IMR-90 (cell line): ENCODE measurements at regions not wholly inside any gene's neighbourhood (a gene's known extent, or its start where the extent isn't known, plus 50 kb on each side); places are given as distances from the start of the nearest gene placed in this dataset.
"Not testable (repeated sequence)": the region's sequence is repeated elsewhere in the genome, so short reads cannot be mapped to it uniquely, and the experiment has no call there.

ENCODE experiments used
- ATAC-seq: fragments of 200-7000 bp; cut with Tn5 transposase; 2 replicates; pipeline ENCODE4 v1.9.1; 2020; ENCODE audit warnings: low read depth, mild to moderate bottlenecking, moderate library complexity
- BruUV-seq: library from RNA; stranded (reverse); fragments of 400-500 nt; replicated peaks from 2 replicates; lab custom pipeline; 2021; lab: Mats Ljungman, UMichigan
- CTCF ChIA-PET: fragments of 300-600 bp; formaldehyde crosslinking; extraction: SDS; loops from one replicate; lab custom pipeline; 2021; ENCODE audit warnings: antibody characterized with exemption; lab: Yijun Ruan, JAX
- POLR2A ChIA-PET: fragments of 300-600 bp; sonication (Branson Sonifier 250); formaldehyde crosslinking; loops from one replicate; lab custom pipeline; 2022; ENCODE audit warnings: antibody characterized with exemption; ENCODE audit not compliant: unreplicated experiment; lab: Charles Lee
- DNase-seq: peaks from one replicate; pipeline ENCODE4 v3.0.0; 2013
- H2AFZ ChIP-seq: replicated peaks from 2 replicates; pipeline ENCODE3; 2013; ENCODE audit warnings: low read length, mild to moderate bottlenecking; ENCODE audit not compliant: poor library complexity
- H2AK5ac ChIP-seq: 2 replicates; pipeline ENCODE4 v1.6.1; 2013; ENCODE audit warnings: low read depth, low read length, inconsistent platforms
- H2AK9ac ChIP-seq: replicated peaks from 2 replicates; pipeline ENCODE3; 2013; ENCODE audit warnings: mild to moderate bottlenecking, low read depth, low read length, moderate library complexity; ENCODE audit not compliant: poor library complexity
- H2BK120ac ChIP-seq: 2 replicates; pipeline ENCODE4 v1.6.1; 2013; ENCODE audit warnings: low read depth, low read length, inconsistent platforms
- H2BK15ac ChIP-seq: 3 replicates; pipeline ENCODE4 v1.6.1; 2013; ENCODE audit warnings: low read depth, low read length, inconsistent platforms
- H2BK20ac ChIP-seq: 2 replicates; pipeline ENCODE4 v1.6.1; 2013; ENCODE audit warnings: low read depth, mild to moderate bottlenecking, inconsistent platforms, low read length, moderate library complexity
- H2BK5ac ChIP-seq: 2 replicates; pipeline ENCODE4 v1.6.1; 2013; ENCODE audit warnings: mild to moderate bottlenecking, low read depth, low read length, inconsistent platforms; ENCODE audit not compliant: poor library complexity, severe bottlenecking
- H3K14ac ChIP-seq: replicated peaks from 2 replicates; pipeline ENCODE4 v1.6.1; 2013; ENCODE audit warnings: low read depth, low read length, inconsistent platforms
- H3K18ac ChIP-seq: 2 replicates; pipeline ENCODE4 v1.6.1; 2013; ENCODE audit warnings: low read depth, low read length, control low read depth
- H3K23ac ChIP-seq: 2 replicates; pipeline ENCODE4 v1.6.1; 2013; ENCODE audit warnings: low read depth, low read length, inconsistent platforms
- H3K27ac ChIP-seq: 2 replicates; pipeline ENCODE4 v1.5.1; 2013; ENCODE audit warnings: mild to moderate bottlenecking, control low read depth, low read length; ENCODE audit not compliant: insufficient read depth
- H3K27me3 ChIP-seq: 2 replicates; pipeline ENCODE4 v1.6.1; 2013; ENCODE audit warnings: low read length; ENCODE audit not compliant: control insufficient read depth, insufficient read depth
- H3K36me3 ChIP-seq: 2 replicates; pipeline ENCODE4 v1.6.1; 2013; ENCODE audit warnings: low read length, mixed read lengths; ENCODE audit not compliant: control insufficient read depth, insufficient read depth
- H3K4ac ChIP-seq: 2 replicates; pipeline ENCODE4 v1.6.1; 2013; ENCODE audit warnings: low read depth, low read length, inconsistent platforms
- H3K4me1 ChIP-seq: 2 replicates; pipeline ENCODE4 v1.6.1; 2013; ENCODE audit warnings: low read length, mixed read lengths; ENCODE audit not compliant: control insufficient read depth, insufficient read depth
- H3K4me2 ChIP-seq: 2 replicates; pipeline ENCODE4 v1.6.1; 2013; ENCODE audit warnings: low read depth, mild to moderate bottlenecking, control low read depth, low read length, moderate library complexity
- H3K4me3 ChIP-seq: 2 replicates; pipeline ENCODE4 v1.5.1; 2013; ENCODE audit warnings: low read depth, mild to moderate bottlenecking, control low read depth, low read length, moderate library complexity; ENCODE audit not compliant: insufficient read depth
- H3K56ac ChIP-seq: 2 replicates; pipeline ENCODE4 v1.6.1; 2013; ENCODE audit warnings: low read length, inconsistent platforms; ENCODE audit not compliant: insufficient read depth; ENCODE audit errors: extremely low read depth
- H3K79me1 ChIP-seq, 2 experiments: 2 replicates each; pipeline ENCODE4 v1.6.1; 2013; ENCODE audit warnings: low read length in 2 of 2, inconsistent platforms in 1 of 2, low read depth in 1 of 2
- H3K9ac ChIP-seq: 2 replicates; pipeline ENCODE4 v1.6.1; 2013; ENCODE audit warnings: low read depth, low read length, control low read depth
- H3K9me1 ChIP-seq: 2 replicates; pipeline ENCODE4 v1.6.1; 2013; ENCODE audit warnings: low read length, inconsistent platforms; ENCODE audit not compliant: insufficient read depth
- H3K9me3 ChIP-seq: 2 replicates; pipeline ENCODE4 v1.6.1; 2013; ENCODE audit warnings: low read length; ENCODE audit not compliant: control insufficient read depth, insufficient read depth
- H4K20me1 ChIP-seq: 2 replicates; pipeline ENCODE4 v1.6.1; 2013; ENCODE audit warnings: low read length, inconsistent platforms; ENCODE audit not compliant: insufficient read depth
- H4K5ac ChIP-seq: 2 replicates; pipeline ENCODE4 v1.6.1; 2013; ENCODE audit warnings: mild to moderate bottlenecking, low read depth, low read length, control low read depth
- H4K8ac ChIP-seq, 2 experiments: 2 replicates each; pipeline ENCODE4 v1.6.1; 2013; ENCODE audit warnings: low read depth in 2 of 2, low read length in 2 of 2, control low read depth in 1 of 2, inconsistent platforms in 1 of 2
- H4K91ac ChIP-seq: 2 replicates; pipeline ENCODE4 v1.6.1; 2013; ENCODE audit warnings: low read depth, low read length, inconsistent platforms; ENCODE audit not compliant: insufficient read depth
- dilution Hi-C: fragments of 300-500 bp; cut with HindIII; formaldehyde crosslinking; loops from one replicate; pipeline ENCODE4 v1.14.3; 2018; ENCODE audit warnings: low sequenced_read_pairs; ENCODE audit not compliant: unreplicated experiment
- in situ Hi-C: fragments of 300-500 bp; cut with MboI; formaldehyde crosslinking; loops from 3 replicates; pipeline ENCODE4 v1.14.3; 2019; ENCODE audit warnings: low sequenced_read_pairs, inconsistent platforms, mixed read lengths
- intact Hi-C: fragments of 100-400 bp; cut with micrococcal nuclease; formaldehyde crosslinking; loops from 2 replicates; pipeline ENCODE4 v1.10.0; 2022

DNA sequence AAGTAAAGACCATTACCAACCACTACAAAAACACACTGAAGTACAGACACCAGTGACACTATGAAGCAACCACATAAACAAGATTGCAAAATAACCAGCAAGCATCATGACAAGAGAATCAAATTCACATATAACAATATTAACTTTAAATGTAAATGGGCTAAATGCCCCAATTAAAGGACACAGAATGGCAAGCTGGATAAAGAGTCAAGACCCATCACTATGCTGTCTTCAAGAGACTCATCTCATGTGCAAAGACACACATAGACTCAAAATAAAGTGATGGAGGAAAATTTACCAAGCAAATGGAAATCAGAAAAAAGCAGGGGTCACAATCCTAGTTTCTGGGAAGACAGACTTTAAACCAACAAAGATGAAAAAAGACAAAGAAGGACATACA, 215.3 kb upstream of the DMRTA1 start:
- H3K9ac ChIP-seq, H3K14ac ChIP-seq, H4K5ac ChIP-seq, DNase-seq, H3K23ac ChIP-seq, H2AFZ ChIP-seq, ATAC-seq, H3K27me3 ChIP-seq, H3K4me2 ChIP-seq, H3K56ac ChIP-seq, H3K4ac ChIP-seq, H2BK15ac ChIP-seq, intact Hi-C loops, dilution Hi-C loops, POLR2A ChIA-PET, H2BK5ac ChIP-seq, H3K9me1 ChIP-seq, BruUV-seq, CTCF ChIA-PET, H2AK9ac ChIP-seq, H2BK120ac ChIP-seq, H4K91ac ChIP-seq, H3K27ac ChIP-seq, H3K36me3 ChIP-seq, H4K8ac ChIP-seq, H2AK5ac ChIP-seq, H3K4me1 ChIP-seq, H3K79me1 ChIP-seq, H3K18ac ChIP-seq, H4K20me1 ChIP-seq, H3K4me3 ChIP-seq, H2BK20ac ChIP-seq: not testable (repeated sequence)
- H3K9me3 ChIP-seq = peaks cover 11% of the 10 kb centered on the region
- in situ Hi-C loops = loop anchor here (10.0 kb wide), 1 partner anchor 237 kb away; the partner anchor contains the start of genes CDKN2A and CDKN2B-AS1
